Activated naive CD8-positive, alpha-beta T cell treated with anti-CD3 and anti-CD28 coated beads for 36 hours (primary cell): ENCODE measurements at regions not wholly inside any gene's neighbourhood (a gene's known extent, or its start where the extent isn't known, plus 50 kb on each side); places are given as distances from the start of the nearest gene placed in this dataset.

Experiments
- DNase-seq: peaks from one replicate; pipeline ENCODE4 v3.0.0; 2021
- H3K27ac Mint-ChIP-seq: one replicate; pipeline ENCODE4 v1.8.0; 2022; ENCODE audit warnings: mild to moderate bottlenecking, moderate library complexity, mixed read lengths
- H3K27me3 Mint-ChIP-seq: one replicate; pipeline ENCODE4 v1.8.0; 2022; ENCODE audit warnings: mild to moderate bottlenecking, mixed read lengths
- H3K36me3 Mint-ChIP-seq: one replicate; pipeline ENCODE4 v1.8.0; 2021; ENCODE audit warnings: mild to moderate bottlenecking, mixed read lengths
- H3K4me1 Mint-ChIP-seq: one replicate; pipeline ENCODE4 v1.8.0; 2021; ENCODE audit warnings: mixed read lengths
- H3K4me3 Mint-ChIP-seq: one replicate; pipeline ENCODE4 v1.8.0; 2022; ENCODE audit warnings: mild to moderate bottlenecking, moderate library complexity, mixed read lengths
- H3K9me3 Mint-ChIP-seq: one replicate; pipeline ENCODE4 v1.8.0; 2022; ENCODE audit warnings: mixed read lengths

DNA sequence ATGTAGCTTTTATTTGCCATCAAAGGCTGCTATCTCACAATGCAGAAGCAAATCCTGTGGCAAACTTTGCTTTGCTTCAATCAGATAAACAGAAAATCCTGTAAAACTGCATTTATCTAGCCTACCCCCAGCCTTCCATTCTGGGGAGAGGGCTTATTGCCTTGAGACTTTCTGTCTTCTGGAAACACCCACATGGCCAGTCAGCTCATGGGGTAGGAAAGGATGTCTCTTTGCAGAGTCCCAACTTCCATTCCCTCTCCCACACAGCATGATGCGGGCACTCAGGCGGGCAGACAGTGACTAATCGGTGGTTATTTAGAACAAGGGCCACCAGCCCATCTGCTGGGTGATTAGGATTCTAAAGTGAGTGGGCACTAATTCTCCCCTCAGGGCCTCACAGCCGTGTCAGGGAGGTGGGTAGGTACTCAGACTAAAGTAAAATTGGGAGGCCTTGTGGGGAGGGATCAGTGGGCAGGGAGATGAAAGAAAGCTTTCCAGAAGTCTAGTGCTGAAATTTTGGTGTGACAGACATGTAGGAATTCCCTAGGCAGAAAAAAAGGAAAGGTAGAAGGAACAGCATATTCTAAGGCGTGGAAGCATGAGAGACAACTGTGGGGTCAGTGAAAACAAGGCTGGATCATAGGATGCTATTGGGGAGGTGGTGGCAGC lies 720.5 kb downstream of the VRK1 start:
- DNase-seq: no peak
- Mint-ChIP-seq H3K27ac (no peak overlapping the region), H3K36me3 (no peaks in the 10 kb centered on the region), H3K9me3 (no peaks in the 10 kb centered on the region), H3K4me3 (no peak overlapping the region), H3K4me1 (no peaks in the 10 kb centered on the region), H3K27me3 (no peaks in the 10 kb centered on the region)

DNA sequence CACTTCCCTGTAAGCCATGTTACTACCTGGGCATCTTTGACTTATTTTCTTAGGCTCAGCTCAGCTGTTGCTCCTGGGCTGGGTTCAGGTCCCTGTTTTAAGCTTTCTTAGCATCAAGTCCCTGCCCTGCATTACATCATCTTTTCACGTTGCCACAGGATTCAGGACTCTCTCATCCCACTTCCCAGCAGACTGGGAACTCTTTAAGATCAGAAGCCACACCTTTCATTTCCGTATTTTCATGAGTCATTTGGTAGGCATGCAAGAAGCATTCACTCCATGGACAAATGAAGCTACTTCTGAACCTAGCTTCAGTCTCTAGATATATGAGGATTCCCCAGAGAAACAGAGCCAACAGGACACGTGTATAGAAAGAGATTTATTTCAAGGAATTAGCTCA lies 726.8 kb downstream of the VRK1 start:
- Mint-ChIP-seq H3K36me3 (no peaks in the 10 kb centered on the region), H3K4me1 (peaks cover 4% of the 10 kb centered on the region), H3K9me3 (no peaks in the 10 kb centered on the region), H3K27ac (no peak overlapping the region), H3K4me3 (no peak overlapping the region), H3K27me3 (no peaks in the 10 kb centered on the region)
- no peak for DNase-seq

GRCh38 chr14:97524589-97525319 lies 727.6 kb downstream of the VRK1 start:
- Mint-ChIP-seq H3K27me3 (no peaks in the 10 kb centered on the region), H3K4me1 (peaks cover 4% of the 10 kb centered on the region), H3K27ac (no peak overlapping the region), H3K4me3 (no peak overlapping the region), H3K36me3 (no peaks in the 10 kb centered on the region), H3K9me3 (no peaks in the 10 kb centered on the region)
- no peak for DNase-seq

DNA sequence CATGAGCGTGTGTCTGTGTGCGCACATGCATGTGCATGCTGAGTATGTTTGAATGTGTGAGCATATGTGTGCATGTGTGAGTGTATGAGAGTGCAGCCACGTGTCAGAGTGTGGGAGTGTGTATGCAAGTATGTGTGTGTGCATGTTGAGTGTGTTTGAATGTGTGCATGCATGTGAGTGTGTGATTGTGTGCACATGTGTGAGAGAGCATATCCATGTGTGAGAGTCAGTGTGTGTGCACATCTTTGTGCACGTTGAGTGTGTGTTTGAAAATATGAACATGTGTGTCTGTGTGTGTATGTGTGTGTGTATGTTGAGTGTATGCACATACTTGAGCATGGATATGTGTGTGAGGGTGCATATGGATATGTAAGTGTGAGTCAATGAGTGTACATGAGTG lies 730.8 kb downstream of the VRK1 start:
- no peak overlapping the region for H3K27ac Mint-ChIP-seq
- peaks cover 4% of the 10 kb centered on the region for H3K4me1 Mint-ChIP-seq
- no peak for DNase-seq
- H3K9me3 Mint-ChIP-seq: no peaks in the 10 kb centered on the region
- H3K4me3 Mint-ChIP-seq: no peak overlapping the region
- H3K27me3 Mint-ChIP-seq: no peaks in the 10 kb centered on the region
- no peaks in the 10 kb centered on the region for H3K36me3 Mint-ChIP-seq

DNA sequence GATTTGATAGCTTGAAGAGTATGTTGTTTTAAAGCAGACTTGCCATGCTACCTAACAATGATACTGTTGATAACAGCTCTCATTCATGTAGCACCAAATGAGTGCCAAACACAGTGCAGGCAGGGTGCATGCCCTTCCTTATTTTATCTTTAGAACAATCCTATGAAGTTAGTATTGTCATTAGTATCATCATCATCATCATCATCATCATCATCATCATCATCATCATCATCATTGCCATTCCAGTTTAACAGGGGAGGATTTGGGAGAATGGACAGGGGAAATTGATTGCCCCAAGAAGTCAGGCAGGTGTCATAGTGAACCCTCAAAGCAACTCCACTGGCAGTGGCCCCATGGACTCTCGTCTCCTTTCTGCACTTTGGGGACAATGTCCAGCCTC lies 734.9 kb downstream of the VRK1 start:
- H3K27me3 Mint-ChIP-seq: no peaks in the 10 kb centered on the region
- H3K4me3 Mint-ChIP-seq: no peak overlapping the region
- no peaks in the 10 kb centered on the region for H3K9me3 Mint-ChIP-seq
- H3K36me3 Mint-ChIP-seq: no peaks in the 10 kb centered on the region
- H3K27ac Mint-ChIP-seq: no peak overlapping the region
- no peak for DNase-seq
- H3K4me1 Mint-ChIP-seq: no peaks in the 10 kb centered on the region

DNA sequence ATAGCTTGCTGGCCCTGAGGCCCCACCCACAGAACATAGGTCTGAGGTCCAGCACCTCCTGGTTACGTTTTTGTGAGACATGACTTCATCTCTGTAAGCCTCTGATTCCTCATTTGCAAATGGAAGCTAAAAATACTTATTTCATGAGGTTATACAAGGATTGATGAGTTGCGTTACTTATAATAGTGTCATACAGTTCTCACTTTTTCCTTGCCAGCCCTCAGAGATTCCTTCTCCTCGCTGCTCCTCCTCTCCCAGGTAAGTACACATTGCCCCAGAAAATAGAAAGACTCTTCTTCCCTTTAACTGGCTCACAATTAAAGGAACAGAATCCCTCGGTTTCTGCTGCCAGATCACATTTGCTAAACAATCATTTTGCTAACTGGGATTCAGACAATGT lies 739.2 kb downstream of the VRK1 start:
- no peaks in the 10 kb centered on the region for H3K9me3 Mint-ChIP-seq
- no peak overlapping the region for H3K27ac Mint-ChIP-seq
- H3K4me3 Mint-ChIP-seq: no peak overlapping the region
- peaks cover 2% of the 10 kb centered on the region for H3K4me1 Mint-ChIP-seq
- no peaks in the 10 kb centered on the region for H3K27me3 Mint-ChIP-seq
- H3K36me3 Mint-ChIP-seq: no peaks in the 10 kb centered on the region
- no peak for DNase-seq

DNA sequence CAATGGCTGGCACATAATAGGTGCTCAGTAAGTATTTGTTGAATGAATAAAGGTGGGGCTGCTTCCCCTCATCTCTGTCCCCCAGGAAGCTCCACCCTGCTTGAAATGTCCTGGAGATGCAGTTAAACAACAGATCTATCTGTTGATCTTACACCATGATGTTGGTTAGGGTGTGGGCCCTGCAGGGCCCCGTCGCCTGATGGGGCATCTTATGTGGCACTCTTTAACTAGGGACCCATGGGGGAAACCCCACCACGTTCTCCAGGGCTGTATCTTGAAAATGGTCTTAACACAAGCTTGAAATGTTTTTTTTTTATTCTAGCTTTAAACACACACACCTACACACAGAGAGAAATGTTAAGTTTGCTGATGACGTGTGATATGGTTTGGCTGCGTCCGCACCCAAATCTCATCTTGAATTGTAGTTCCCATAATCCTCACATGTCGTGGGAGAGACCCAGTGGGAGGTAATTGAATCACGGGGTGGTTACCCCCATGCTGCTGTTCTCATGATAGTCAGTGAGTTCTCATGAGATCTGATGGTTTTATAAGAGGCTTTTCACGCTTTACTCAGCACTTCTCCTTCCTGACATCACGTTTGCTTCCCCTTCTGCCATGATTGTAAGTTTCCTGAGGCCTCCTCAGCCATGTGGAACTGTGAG lies 741.7 kb downstream of the VRK1 start:
- Mint-ChIP-seq H3K27ac (no peak overlapping the region), H3K36me3 (no peaks in the 10 kb centered on the region), H3K4me3 (no peak overlapping the region), H3K4me1 (peaks cover 2% of the 10 kb centered on the region), H3K27me3 (no peaks in the 10 kb centered on the region), H3K9me3 (no peaks in the 10 kb centered on the region)
- DNase-seq: no peak

GRCh38 chr14:97539411-97539795 lies 742.2 kb downstream of the VRK1 start:
- no peaks in the 10 kb centered on the region for H3K36me3 Mint-ChIP-seq
- DNase-seq: no peak
- no peak overlapping the region for H3K4me3 Mint-ChIP-seq
- no peaks in the 10 kb centered on the region for H3K27me3 Mint-ChIP-seq
- no peaks in the 10 kb centered on the region for H3K9me3 Mint-ChIP-seq
- no peak overlapping the region for H3K27ac Mint-ChIP-seq
- H3K4me1 Mint-ChIP-seq: peaks cover 6% of the 10 kb centered on the region

- DNase-seq: no peak
- Mint-ChIP-seq H3K27ac (no peak overlapping the region), H3K36me3 (no peaks in the 10 kb centered on the region), H3K9me3 (no peaks in the 10 kb centered on the region), H3K4me3 (no peak overlapping the region), H3K4me1 (peaks cover 6% of the 10 kb centered on the region), H3K27me3 (no peaks in the 10 kb centered on the region)
These were observed 742.7 kb downstream of the VRK1 start for GRCh38 chr14:97539884-97540283.

DNA sequence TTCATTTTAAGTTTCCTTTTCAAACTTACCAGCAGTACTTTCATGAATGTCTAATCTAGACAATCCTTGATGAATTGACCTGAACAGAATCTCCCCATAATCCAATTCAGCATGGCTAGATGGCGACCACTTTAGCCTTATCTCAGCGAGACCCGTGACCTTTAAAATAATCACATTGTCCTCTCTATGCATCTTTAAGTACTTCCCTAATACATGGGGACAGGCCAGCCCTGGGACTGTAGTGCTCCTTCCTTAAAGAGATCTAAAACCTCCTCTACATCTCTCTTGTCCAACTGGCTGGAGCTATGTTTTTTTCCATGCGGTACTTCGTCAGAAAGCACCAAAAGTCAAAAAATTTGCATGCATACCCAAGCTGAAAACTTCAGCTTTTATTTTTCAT lies 746.0 kb downstream of the VRK1 start:
- Mint-ChIP-seq H3K9me3 (no peaks in the 10 kb centered on the region), H3K4me3 (no peak overlapping the region), H3K27ac (no peak overlapping the region), H3K36me3 (no peaks in the 10 kb centered on the region), H3K27me3 (no peaks in the 10 kb centered on the region), H3K4me1 (peaks cover 6% of the 10 kb centered on the region)
- no peak for DNase-seq

DNA sequence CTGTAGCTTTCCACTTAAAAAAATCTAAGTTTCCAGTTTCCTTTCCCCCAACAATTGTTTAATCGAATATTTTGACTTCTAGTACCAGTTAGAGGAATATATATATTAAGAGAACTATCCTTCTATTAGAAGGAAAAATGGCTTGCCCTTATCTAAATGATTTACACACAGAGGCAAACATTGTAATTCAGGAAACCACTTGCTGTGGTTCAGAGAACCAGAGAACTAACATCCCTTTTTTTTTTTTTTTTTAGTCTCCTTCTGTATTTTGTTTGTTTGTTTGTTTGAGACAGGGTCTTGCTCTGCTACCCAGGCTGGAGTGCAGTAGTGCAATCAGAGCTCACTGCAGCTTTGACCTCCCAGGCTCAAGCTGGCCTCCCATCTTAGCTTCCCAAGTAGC lies 746.6 kb downstream of the VRK1 start:
- Mint-ChIP-seq H3K4me1 (peaks cover 6% of the 10 kb centered on the region), H3K36me3 (no peaks in the 10 kb centered on the region), H3K4me3 (no peak overlapping the region), H3K9me3 (no peaks in the 10 kb centered on the region), H3K27ac (no peak overlapping the region), H3K27me3 (no peaks in the 10 kb centered on the region)
- no peak for DNase-seq

DNA sequence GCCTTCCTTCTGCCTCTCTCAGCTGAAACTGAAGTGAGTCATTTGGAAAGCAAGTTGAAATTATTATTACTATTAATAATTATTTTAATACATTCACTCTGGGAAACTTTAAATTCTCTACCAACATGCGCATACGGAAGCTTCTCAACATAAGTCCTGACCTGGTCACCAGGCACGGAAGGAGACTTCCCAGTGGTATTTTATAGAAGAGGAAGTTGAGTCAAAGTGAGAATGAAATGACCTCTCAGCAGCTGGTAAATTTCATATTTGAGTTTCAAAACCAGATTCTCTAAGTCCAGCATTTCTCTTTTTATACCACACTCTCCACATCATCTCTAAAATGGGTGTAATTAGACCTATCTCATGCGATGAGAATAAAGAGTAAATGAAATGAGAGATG lies 747.4 kb downstream of the VRK1 start:
- no peaks in the 10 kb centered on the region for H3K27me3 Mint-ChIP-seq
- H3K36me3 Mint-ChIP-seq: no peaks in the 10 kb centered on the region
- H3K9me3 Mint-ChIP-seq: no peaks in the 10 kb centered on the region
- DNase-seq: no peak
- H3K4me1 Mint-ChIP-seq: peaks cover 6% of the 10 kb centered on the region
- H3K4me3 Mint-ChIP-seq: no peak overlapping the region
- H3K27ac Mint-ChIP-seq: no peak overlapping the region

- Mint-ChIP-seq H3K27ac (no peak overlapping the region), H3K4me3 (no peak overlapping the region), H3K27me3 (no peaks in the 10 kb centered on the region), H3K4me1 (peaks cover 4% of the 10 kb centered on the region), H3K36me3 (no peaks in the 10 kb centered on the region), H3K9me3 (no peaks in the 10 kb centered on the region)
- DNase-seq: no peak
These were observed 749.5 kb downstream of the VRK1 start for GRCh38 chr14:97546491-97547230.

DNA sequence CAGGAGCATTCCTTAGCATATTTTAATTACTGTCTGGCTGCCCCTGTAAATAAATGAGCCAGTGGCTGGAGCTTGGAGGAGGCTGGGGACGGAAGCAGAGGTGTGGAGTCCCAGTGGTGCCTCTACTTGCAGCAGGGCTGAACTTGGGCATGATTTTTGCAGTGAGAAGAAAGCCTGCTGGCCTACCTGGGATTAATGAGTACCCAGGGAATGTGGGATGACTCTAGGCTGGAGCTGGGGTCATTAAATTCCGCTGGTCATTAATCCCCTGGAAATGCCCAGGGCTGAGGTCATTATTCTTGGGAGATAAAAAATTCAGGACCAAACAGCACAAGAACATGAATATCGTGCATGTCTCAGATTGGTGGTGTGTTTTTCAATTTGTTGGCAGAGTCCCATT lies 753.3 kb downstream of the VRK1 start:
- Mint-ChIP-seq H3K27ac (no peak overlapping the region), H3K9me3 (no peaks in the 10 kb centered on the region), H3K4me1 (no peaks in the 10 kb centered on the region), H3K4me3 (no peak overlapping the region), H3K36me3 (no peaks in the 10 kb centered on the region), H3K27me3 (no peaks in the 10 kb centered on the region)
- no peak for DNase-seq

GRCh38 chr14:97554597-97554996 lies 757.4 kb downstream of the VRK1 start:
- no peak for DNase-seq
- no peak overlapping the region for H3K27ac Mint-ChIP-seq
- H3K4me3 Mint-ChIP-seq: no peak overlapping the region
- peaks cover 3% of the 10 kb centered on the region for H3K9me3 Mint-ChIP-seq
- H3K27me3 Mint-ChIP-seq: no peaks in the 10 kb centered on the region
- H3K4me1 Mint-ChIP-seq: no peaks in the 10 kb centered on the region
- no peaks in the 10 kb centered on the region for H3K36me3 Mint-ChIP-seq
